Smooth muscle cell (in vitro differentiated cells): ENCODE measurements at regions not wholly inside any gene's neighbourhood (a gene's known extent, or its start where the extent isn't known, plus 50 kb on each side); places are given as distances from the start of the nearest gene placed in this dataset.

ENCODE experiments used
- DNase-seq: peaks from one replicate; lab custom pipeline; 2025; ENCODE audit not compliant: unreplicated experiment; lab: John Stamatoyannopoulos, UW
- H2AFZ ChIP-seq: fragments of 200-600 bp; sonication (generic); 2 replicates; pipeline ENCODE4 v1.6.0; 2016; ENCODE audit warnings: antibody characterized with exemption, low read depth, mild to moderate bottlenecking
- H3F3A ChIP-seq: fragments of 200-600 bp; sonication (generic); 2 replicates; pipeline ENCODE4 v1.6.0; 2017; ENCODE audit warnings: antibody characterized with exemption, low read depth
- H3K27ac ChIP-seq: fragments of 200-600 bp; sonication (generic); 2 replicates; pipeline ENCODE4 v1.5.1; 2016; ENCODE audit warnings: low read depth, mild to moderate bottlenecking
- H3K27me3 ChIP-seq: fragments of 200-600 bp; sonication (generic); 2 replicates; pipeline ENCODE4 v1.6.1; 2016; ENCODE audit warnings: low read depth, mild to moderate bottlenecking
- H3K36me3 ChIP-seq: fragments of 200-600 bp; sonication (generic); 2 replicates; pipeline ENCODE4 v1.5.1; 2016; ENCODE audit warnings: low read depth
- H3K4me1 ChIP-seq: fragments of 200-600 bp; sonication (generic); 2 replicates; pipeline ENCODE4 v1.5.1; 2016; ENCODE audit warnings: low read depth
- H3K4me2 ChIP-seq: fragments of 200-600 bp; sonication (generic); 2 replicates; pipeline ENCODE4 v1.6.0; 2016; ENCODE audit warnings: mild to moderate bottlenecking
- H3K4me3 ChIP-seq: fragments of 200-600 bp; sonication (generic); 2 replicates; pipeline ENCODE4 v1.5.1; 2016; ENCODE audit warnings: mild to moderate bottlenecking
- H3K79me2 ChIP-seq: fragments of 200-600 bp; sonication (generic); 2 replicates; pipeline ENCODE4 v1.6.0; 2016; ENCODE audit warnings: low read depth, mild to moderate bottlenecking
- H3K9ac ChIP-seq: fragments of 200-600 bp; sonication (generic); 2 replicates; pipeline ENCODE4 v1.6.0; 2016; ENCODE audit warnings: low read depth
- H3K9me3 ChIP-seq: fragments of 200-600 bp; sonication (generic); replicated peaks from 2 replicates; pipeline ENCODE4 v1.5.1; 2016; ENCODE audit warnings: low read depth
- H4K20me1 ChIP-seq: fragments of 200-600 bp; sonication (generic); 2 replicates; pipeline ENCODE4 v1.6.0; 2016; ENCODE audit warnings: low read depth
- CTCF ChIP-seq: fragments of 200-600 bp; sonication (generic); IDR thresholded peaks from 2 replicates; pipeline ENCODE4 v1.5.1; 2017; ENCODE audit warnings: borderline replicate concordance, mild to moderate bottlenecking, antibody characterized with exemption; ENCODE audit not compliant: insufficient read depth, poor library complexity, severe bottlenecking
- WGBS: methylation state at CpG from one replicate; pipeline ENCODE4 v1.1.7; 2016; ENCODE audit warnings: low lambda C conversion rate; 5-methylcytosine and 5-hydroxymethylcytosine counted together

GRCh38 chr5:174626369-174626920 is 97.9 kb upstream of the MSX2 start:
- H3K36me3 ChIP-seq: no peaks in the 10 kb centered on the region

GRCh38 chr5:174636094-174636493 is 88.3 kb upstream of the MSX2 start:
- TF ChIP-seq CTCF: no peak
- no peaks in the 10 kb centered on the region for H3K27me3 ChIP-seq
- no peaks in the 10 kb centered on the region for H3K4me1 ChIP-seq
- WGBS: 65% methylated on average over 6 of the region's 6 CpGs
- no peaks in the 10 kb centered on the region for H3F3A ChIP-seq
- H2AFZ ChIP-seq: no peak overlapping the region
- no peak overlapping the region for H3K4me2 ChIP-seq
- no peaks in the 10 kb centered on the region for H3K36me3 ChIP-seq
- no peak overlapping the region for H3K4me3 ChIP-seq
- no peaks in the 10 kb centered on the region for H3K79me2 ChIP-seq
- no peak overlapping the region for H3K9ac ChIP-seq
- no peak overlapping the region for H3K27ac ChIP-seq
- H4K20me1 ChIP-seq: no peaks in the 10 kb centered on the region
- DNase-seq: no peak
- no peaks in the 10 kb centered on the region for H3K9me3 ChIP-seq

More at GRCh38 chr5:174626369-174626920, 97.9 kb upstream of the MSX2 start:
- H3K9ac ChIP-seq: no peak overlapping the region
- peak overlapping the region; percentile 56 for H3K27ac ChIP-seq
- H3F3A ChIP-seq: peaks cover 36% of the 10 kb centered on the region
- peaks cover 22% of the 10 kb centered on the region for H3K4me1 ChIP-seq
- WGBS: 13% methylated on average over 7 of the region's 7 CpGs
- no peak overlapping the region for H3K4me3 ChIP-seq
- no peaks in the 10 kb centered on the region for H3K79me2 ChIP-seq
- TF ChIP-seq CTCF: no peak
- no peak for DNase-seq
- no peak overlapping the region for H2AFZ ChIP-seq
- H3K27me3 ChIP-seq: no peaks in the 10 kb centered on the region
- peak overlapping the region; percentile 74 for H3K4me2 ChIP-seq
- no peaks in the 10 kb centered on the region for H3K9me3 ChIP-seq
- H4K20me1 ChIP-seq: no peaks in the 10 kb centered on the region

GRCh38 chr5:174642816-174643405 is 81.5 kb upstream of the MSX2 start:
- H3K27me3 ChIP-seq: no peaks in the 10 kb centered on the region
- TF ChIP-seq CTCF: no peak
- no peaks in the 10 kb centered on the region for H3K36me3 ChIP-seq
- H3K4me2 ChIP-seq: no peak overlapping the region
- no peak overlapping the region for H3K27ac ChIP-seq
- no peaks in the 10 kb centered on the region for H4K20me1 ChIP-seq
- peaks cover 3% of the 10 kb centered on the region for H3F3A ChIP-seq
- H2AFZ ChIP-seq: no peak overlapping the region
- 14% methylated on average over 4 of the region's 4 CpGs for WGBS
- no peak overlapping the region for H3K9ac ChIP-seq
- no peaks in the 10 kb centered on the region for H3K79me2 ChIP-seq
- no peak for DNase-seq
- H3K4me1 ChIP-seq: no peaks in the 10 kb centered on the region
- no peak overlapping the region for H3K4me3 ChIP-seq
- no peaks in the 10 kb centered on the region for H3K9me3 ChIP-seq

- no peaks in the 10 kb centered on the region for H3K9me3 ChIP-seq
- no peaks in the 10 kb centered on the region for H4K20me1 ChIP-seq
- no peak overlapping the region for H3K9ac ChIP-seq
- H2AFZ ChIP-seq: no peak overlapping the region
- no peak for TF ChIP-seq CTCF
- no peaks in the 10 kb centered on the region for H3K4me1 ChIP-seq
- H3K79me2 ChIP-seq: no peaks in the 10 kb centered on the region
- 90% methylated on average over 3 of the region's 3 CpGs for WGBS
- no peak overlapping the region for H3K4me3 ChIP-seq
- no peak overlapping the region for H3K27ac ChIP-seq
- H3K4me2 ChIP-seq: no peak overlapping the region
- H3F3A ChIP-seq: peaks cover 3% of the 10 kb centered on the region
- no peaks in the 10 kb centered on the region for H3K36me3 ChIP-seq
- DNase-seq: no peak
- no peaks in the 10 kb centered on the region for H3K27me3 ChIP-seq
These were observed 79.9 kb upstream of the MSX2 start for GRCh38 chr5:174644436-174644835.
